Bronchial epithelial cell (primary cell): ENCODE measurements at regions not wholly inside any gene's neighbourhood (a gene's known extent, or its start where the extent isn't known, plus 50 kb on each side); places are given as distances from the start of the nearest gene placed in this dataset.

Source experiments
- DNase-seq: peaks from one replicate; pipeline ENCODE4 v3.0.0-alpha.2; 2010; ENCODE audit warnings: low read depth
- FAIRE-seq: peaks from 2 replicates; lab custom pipeline; 2011; peaks lifted over from hg19 to GRCh38; lab: Jason Lieb, UNC
- H3K27me3 ChIP-seq: 2 replicates; pipeline ENCODE4 v1.5.1; 2011; ENCODE audit warnings: low read length; ENCODE audit not compliant: control insufficient read depth, insufficient read depth
- H3K36me3 ChIP-seq: 2 replicates; pipeline ENCODE4 v1.5.1; 2011; ENCODE audit warnings: low read length; ENCODE audit not compliant: control insufficient read depth, insufficient read depth
- H3K4me3 ChIP-seq: 2 replicates; pipeline ENCODE4 v1.5.1; 2011; ENCODE audit warnings: mild to moderate bottlenecking, low read depth, low read length, control low read depth
- TF ChIP-seq, protein P1 (sequence below): IDR thresholded peaks from 2 replicates; pipeline ENCODE4 v1.5.1; 2011; ENCODE audit warnings: mild to moderate bottlenecking, moderate library complexity, low read length, control low read depth, inconsistent platforms; ENCODE audit not compliant: insufficient read depth, severe bottlenecking

DNA sequence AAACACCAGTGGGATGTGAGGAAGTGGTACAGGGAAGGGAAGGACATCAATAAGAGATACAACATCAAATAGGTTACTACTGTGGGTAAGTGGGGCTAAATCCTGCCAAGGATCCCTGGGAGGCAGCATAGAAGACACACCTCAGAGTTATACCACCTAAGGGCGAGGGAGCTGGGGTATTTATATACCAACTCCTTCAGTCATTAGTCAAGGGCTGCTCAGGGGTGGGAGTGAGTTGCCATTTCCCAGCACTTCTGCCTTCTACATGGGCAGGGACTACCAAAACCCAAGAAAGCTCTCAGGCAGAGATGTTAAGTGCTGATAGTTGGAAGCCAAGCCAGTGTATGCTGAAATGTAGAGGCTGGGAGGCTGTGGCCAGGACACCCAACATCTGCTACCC is 57.5 kb upstream of the MARCHF10 start:
- FAIRE-seq (no peak), DNase-seq (no peak)
- no peak overlapping the region for H3K4me3 ChIP-seq
- peaks cover 2% of the 10 kb centered on the region for H3K27me3 ChIP-seq
- no peaks in the 10 kb centered on the region for H3K36me3 ChIP-seq
- TF ChIP-seq, protein P1, sequence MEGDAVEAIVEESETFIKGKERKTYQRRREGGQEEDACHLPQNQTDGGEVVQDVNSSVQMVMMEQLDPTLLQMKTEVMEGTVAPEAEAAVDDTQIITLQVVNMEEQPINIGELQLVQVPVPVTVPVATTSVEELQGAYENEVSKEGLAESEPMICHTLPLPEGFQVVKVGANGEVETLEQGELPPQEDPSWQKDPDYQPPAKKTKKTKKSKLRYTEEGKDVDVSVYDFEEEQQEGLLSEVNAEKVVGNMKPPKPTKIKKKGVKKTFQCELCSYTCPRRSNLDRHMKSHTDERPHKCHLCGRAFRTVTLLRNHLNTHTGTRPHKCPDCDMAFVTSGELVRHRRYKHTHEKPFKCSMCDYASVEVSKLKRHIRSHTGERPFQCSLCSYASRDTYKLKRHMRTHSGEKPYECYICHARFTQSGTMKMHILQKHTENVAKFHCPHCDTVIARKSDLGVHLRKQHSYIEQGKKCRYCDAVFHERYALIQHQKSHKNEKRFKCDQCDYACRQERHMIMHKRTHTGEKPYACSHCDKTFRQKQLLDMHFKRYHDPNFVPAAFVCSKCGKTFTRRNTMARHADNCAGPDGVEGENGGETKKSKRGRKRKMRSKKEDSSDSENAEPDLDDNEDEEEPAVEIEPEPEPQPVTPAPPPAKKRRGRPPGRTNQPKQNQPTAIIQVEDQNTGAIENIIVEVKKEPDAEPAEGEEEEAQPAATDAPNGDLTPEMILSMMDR, result no peak

DNA sequence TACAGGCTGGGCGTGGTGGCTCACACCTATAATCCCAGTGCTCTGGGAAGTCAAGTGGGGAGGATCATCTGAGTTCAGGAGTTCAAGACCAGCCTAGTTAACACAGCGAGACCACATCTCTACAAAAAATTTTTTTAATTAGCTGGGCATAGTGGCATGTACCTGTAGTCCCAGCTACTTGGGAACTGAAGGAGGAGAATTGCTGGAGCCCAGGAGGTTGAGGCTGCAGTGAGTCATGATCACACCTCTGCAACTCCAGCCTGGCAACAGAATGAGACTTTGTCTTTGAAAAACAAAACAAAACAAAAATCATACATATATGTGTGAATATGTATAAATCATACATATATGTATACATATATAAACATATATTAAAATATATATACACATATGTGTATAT is 54.1 kb upstream of the MARCHF10 start:
- TF ChIP-seq, protein P1, result no peak
- FAIRE-seq (no peak), DNase-seq (peak; percentile 80)
- peaks cover 2% of the 10 kb centered on the region for H3K27me3 ChIP-seq
- no peak overlapping the region for H3K4me3 ChIP-seq
- no peaks in the 10 kb centered on the region for H3K36me3 ChIP-seq

DNA sequence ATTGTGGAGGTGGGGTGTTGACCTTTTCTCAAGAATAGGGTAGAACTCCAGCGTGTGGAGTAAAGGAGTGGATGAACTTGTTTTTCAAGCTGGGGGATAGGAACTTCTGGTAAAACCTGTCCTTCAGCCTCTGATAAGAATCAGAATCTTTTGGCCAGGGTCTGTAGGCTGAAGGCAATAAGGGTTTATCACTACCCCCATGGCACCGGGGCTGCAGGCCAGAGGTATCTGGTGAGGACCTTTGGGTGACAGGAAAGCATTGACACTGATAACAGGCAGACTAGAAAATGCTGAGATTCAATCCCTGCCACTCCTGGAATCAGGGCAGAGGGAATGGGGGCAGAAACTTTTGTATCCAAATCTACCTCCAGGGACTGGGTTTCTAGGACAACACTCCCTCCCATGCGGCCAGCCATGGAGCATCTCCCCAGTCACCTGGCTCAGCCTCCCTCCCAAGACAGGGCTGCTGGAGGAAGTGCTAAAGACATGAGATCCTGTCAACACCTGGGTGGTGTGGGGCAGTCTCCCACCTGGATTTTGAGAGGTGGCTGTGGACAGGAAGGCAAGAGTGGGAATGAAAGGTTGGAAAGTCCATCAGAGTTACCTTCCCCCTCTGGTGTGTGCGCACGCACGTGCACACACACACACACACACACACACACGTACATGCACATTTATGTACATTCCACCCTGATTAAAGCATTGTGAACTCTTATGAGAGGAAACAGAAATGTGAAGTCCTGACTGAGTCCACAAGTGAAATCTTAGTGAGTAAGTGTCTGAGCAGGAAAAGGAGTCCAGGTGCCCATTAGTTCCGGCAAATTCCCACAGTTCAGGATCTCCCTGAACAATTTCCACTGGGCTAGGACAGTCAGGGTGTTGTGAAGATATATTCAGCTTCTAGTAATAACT is 53.1 kb upstream of the MARCHF10 start:
- Histone ChIP-seq H3K27me3 (no peaks in the 10 kb centered on the region), H3K36me3 (no peaks in the 10 kb centered on the region), H3K4me3 (no peak overlapping the region)
- peak; percentile 71 for DNase-seq
- FAIRE-seq, result no peak
- TF ChIP-seq, protein P1, result no peak

DNA sequence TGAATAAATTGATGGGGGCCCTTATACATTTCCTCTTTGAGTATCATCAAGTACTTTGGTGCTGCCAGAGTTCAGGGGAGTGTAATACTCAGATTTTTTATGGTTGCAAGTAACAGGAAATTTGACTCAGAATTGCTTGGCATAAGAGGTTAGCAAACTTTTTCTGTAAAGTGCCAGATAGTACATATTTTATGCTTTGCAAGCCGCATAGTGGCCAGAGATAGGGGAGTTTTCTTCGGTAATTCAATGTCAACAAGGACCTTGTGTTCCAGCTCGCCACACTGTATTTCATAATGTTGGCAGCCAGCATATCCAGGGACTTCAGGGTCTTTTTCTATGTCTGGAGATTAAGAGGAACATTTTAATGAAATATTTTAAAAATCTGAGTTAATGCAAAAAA is 51.0 kb upstream of the MARCHF10 start:
- DNase-seq (peak; percentile 45), FAIRE-seq (no peak)
- Histone ChIP-seq H3K27me3 (no peaks in the 10 kb centered on the region), H3K4me3 (no peak overlapping the region), H3K36me3 (no peaks in the 10 kb centered on the region)
- TF ChIP-seq, protein P1, result no peak
